ENCODE measurements at regions not wholly inside any gene's neighbourhood (a gene's known extent, or its start where the extent isn't known, plus 50 kb on each side); places are given as distances from the start of the nearest gene placed in this dataset.

DNA sequence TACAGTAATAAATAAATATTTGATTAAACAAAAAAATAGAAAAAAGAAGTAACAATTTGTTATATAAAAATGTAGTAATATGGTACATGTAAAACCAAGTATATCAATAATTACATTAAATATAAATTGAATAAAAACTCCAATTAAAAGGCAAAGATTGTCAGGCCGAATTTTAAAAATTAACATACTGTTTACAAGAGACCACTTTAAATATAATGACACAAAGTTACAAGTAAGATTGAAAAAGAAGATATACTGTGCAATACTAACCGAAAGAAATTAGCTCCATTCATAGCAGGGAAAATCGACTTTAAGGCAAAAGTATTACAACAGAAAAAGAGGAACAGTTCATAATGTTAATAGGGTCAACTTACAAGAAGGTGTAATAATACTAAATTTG is 571.5 kb upstream of the ARID1B start:
- Histone ChIP-seq H3K4me3 (no peak overlapping the region), H3K36me3 (no peaks in the 10 kb centered on the region), H3K27ac (replicated peaks in 1 of 4) (no peak overlapping the region), H3K9me3 (peaks cover 0 to 36% (median 18%) of the 10 kb centered on the region in 4 donors), H3K27me3 (no peaks in the 10 kb centered on the region), H3K4me1 (no peaks in the 10 kb centered on the region)
- intact Hi-C loops (cut with DNase I) = no loop called here
- TF ChIP-seq EP300 (IDR thresholded peaks at IDR 0.05) (no peak), POLR2AphosphoS5 (IDR thresholded peaks at IDR 0.05) (no peak), POLR2A (IDR thresholded peaks at IDR 0.05; ENCODE audit: low read depth) (no peak)
- TF ChIP-seq, protein P1, sequence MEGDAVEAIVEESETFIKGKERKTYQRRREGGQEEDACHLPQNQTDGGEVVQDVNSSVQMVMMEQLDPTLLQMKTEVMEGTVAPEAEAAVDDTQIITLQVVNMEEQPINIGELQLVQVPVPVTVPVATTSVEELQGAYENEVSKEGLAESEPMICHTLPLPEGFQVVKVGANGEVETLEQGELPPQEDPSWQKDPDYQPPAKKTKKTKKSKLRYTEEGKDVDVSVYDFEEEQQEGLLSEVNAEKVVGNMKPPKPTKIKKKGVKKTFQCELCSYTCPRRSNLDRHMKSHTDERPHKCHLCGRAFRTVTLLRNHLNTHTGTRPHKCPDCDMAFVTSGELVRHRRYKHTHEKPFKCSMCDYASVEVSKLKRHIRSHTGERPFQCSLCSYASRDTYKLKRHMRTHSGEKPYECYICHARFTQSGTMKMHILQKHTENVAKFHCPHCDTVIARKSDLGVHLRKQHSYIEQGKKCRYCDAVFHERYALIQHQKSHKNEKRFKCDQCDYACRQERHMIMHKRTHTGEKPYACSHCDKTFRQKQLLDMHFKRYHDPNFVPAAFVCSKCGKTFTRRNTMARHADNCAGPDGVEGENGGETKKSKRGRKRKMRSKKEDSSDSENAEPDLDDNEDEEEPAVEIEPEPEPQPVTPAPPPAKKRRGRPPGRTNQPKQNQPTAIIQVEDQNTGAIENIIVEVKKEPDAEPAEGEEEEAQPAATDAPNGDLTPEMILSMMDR (IDR thresholded peaks at IDR 0.05) = no peak
- no peak for DNase-seq (ENCODE audit: extremely low spot score)
- WGBS = 70% methylated on average over 3 of the region's 3 CpGs

DNA sequence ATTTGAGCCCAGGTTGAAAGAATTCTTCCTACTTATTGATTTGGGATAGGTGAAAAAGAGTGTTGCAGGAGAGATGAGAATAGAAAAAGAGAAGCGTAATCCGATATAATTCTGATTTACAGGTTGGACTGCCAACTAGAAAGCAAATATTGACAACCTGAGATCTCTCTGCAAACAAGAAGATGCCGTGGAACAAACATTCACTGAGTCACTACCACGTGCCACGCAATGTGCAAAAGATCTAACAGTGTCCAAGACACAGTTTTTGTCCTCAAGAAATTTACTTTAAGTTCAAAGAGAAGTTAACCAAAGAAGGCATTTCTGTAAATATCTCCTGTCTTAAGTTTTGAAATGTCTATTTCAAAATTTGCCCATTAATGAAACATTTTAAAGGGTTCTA is 578.0 kb upstream of the ARID1B start:
- TF ChIP-seq, protein P1 (IDR thresholded peaks at IDR 0.05) = no peak
- no peak for TF ChIP-seq POLR2AphosphoS5 (IDR thresholded peaks at IDR 0.05)
- TF ChIP-seq EP300 (IDR thresholded peaks at IDR 0.05) = no peak
- TF ChIP-seq POLR2A (IDR thresholded peaks at IDR 0.05; ENCODE audit: low read depth) = no peak
- intact Hi-C loops (cut with DNase I) = no loop called here
- Histone ChIP-seq H3K4me1 (no peaks in the 10 kb centered on the region), H3K9me3 (no peaks in the 10 kb centered on the region), H3K27me3 (no peaks in the 10 kb centered on the region), H3K36me3 (no peaks in the 10 kb centered on the region), H3K4me3 (no peak overlapping the region), H3K27ac (replicated peaks in 1 of 4) (no peak overlapping the region)
- 85% methylated on average over 5 of the region's 5 CpGs for WGBS
- no peak for DNase-seq (ENCODE audit: extremely low spot score)

GRCh38 chr6:156197513-156197912 is 579.7 kb upstream of the ARID1B start:
- Histone ChIP-seq H3K27me3 (no peaks in the 10 kb centered on the region), H3K27ac (replicated peaks in 1 of 4) (no peak overlapping the region), H3K36me3 (no peaks in the 10 kb centered on the region), H3K9me3 (no peaks in the 10 kb centered on the region), H3K4me3 (no peak overlapping the region), H3K4me1 (no peaks in the 10 kb centered on the region)
- TF ChIP-seq, protein P1 (IDR thresholded peaks at IDR 0.05) = no peak
- TF ChIP-seq POLR2AphosphoS5 (IDR thresholded peaks at IDR 0.05) = no peak
- TF ChIP-seq EP300 (IDR thresholded peaks at IDR 0.05) = no peak
- no peak for TF ChIP-seq POLR2A (IDR thresholded peaks at IDR 0.05; ENCODE audit: low read depth)
- intact Hi-C loops (cut with DNase I) = no loop called here
- DNase-seq (ENCODE audit: extremely low spot score) = no peak
- 60% methylated on average over 2 of the region's 2 CpGs for WGBS

GRCh38 chr6:156194981-156195380 is 582.2 kb upstream of the ARID1B start:
- TF ChIP-seq, protein P1 (IDR thresholded peaks at IDR 0.05) = no peak
- TF ChIP-seq EP300 (IDR thresholded peaks at IDR 0.05) (no peak), POLR2AphosphoS5 (IDR thresholded peaks at IDR 0.05) (no peak), POLR2A (IDR thresholded peaks at IDR 0.05; ENCODE audit: low read depth) (no peak)
- Histone ChIP-seq H3K9me3 (no peaks in the 10 kb centered on the region), H3K27me3 (no peaks in the 10 kb centered on the region), H3K4me3 (no peak overlapping the region), H3K27ac (replicated peaks in 1 of 4) (no peak overlapping the region), H3K4me1 (no peaks in the 10 kb centered on the region), H3K36me3 (no peaks in the 10 kb centered on the region)
- no peak for DNase-seq (ENCODE audit: extremely low spot score)
- WGBS = 89% methylated on average over 2 of the region's 2 CpGs
- intact Hi-C loops (cut with DNase I) = no loop called here

GRCh38 chr6:156193381-156193780 is 583.8 kb upstream of the ARID1B start:
- Histone ChIP-seq H3K27me3 (no peaks in the 10 kb centered on the region), H3K4me3 (no peak overlapping the region), H3K9me3 (no peaks in the 10 kb centered on the region), H3K4me1 (no peaks in the 10 kb centered on the region), H3K27ac (replicated peaks in 1 of 4) (no peak overlapping the region), H3K36me3 (no peaks in the 10 kb centered on the region)
- no peak for DNase-seq (ENCODE audit: extremely low spot score)
- intact Hi-C loops (cut with DNase I) = no loop called here
- 94% methylated on average over 4 of the region's 4 CpGs for WGBS
- TF ChIP-seq POLR2A (IDR thresholded peaks at IDR 0.05; ENCODE audit: low read depth) = no peak
- TF ChIP-seq EP300 (IDR thresholded peaks at IDR 0.05) = no peak
- TF ChIP-seq, protein P1 (IDR thresholded peaks at IDR 0.05) = no peak
- TF ChIP-seq POLR2AphosphoS5 (IDR thresholded peaks at IDR 0.05) = no peak

Data from esophagus muscularis mucosa (tissue), 4 donors.